ENCODE measurements at regions not wholly inside any gene's neighbourhood (a gene's known extent, or its start where the extent isn't known, plus 50 kb on each side); places are given as distances from the start of the nearest gene placed in this dataset.

DNA sequence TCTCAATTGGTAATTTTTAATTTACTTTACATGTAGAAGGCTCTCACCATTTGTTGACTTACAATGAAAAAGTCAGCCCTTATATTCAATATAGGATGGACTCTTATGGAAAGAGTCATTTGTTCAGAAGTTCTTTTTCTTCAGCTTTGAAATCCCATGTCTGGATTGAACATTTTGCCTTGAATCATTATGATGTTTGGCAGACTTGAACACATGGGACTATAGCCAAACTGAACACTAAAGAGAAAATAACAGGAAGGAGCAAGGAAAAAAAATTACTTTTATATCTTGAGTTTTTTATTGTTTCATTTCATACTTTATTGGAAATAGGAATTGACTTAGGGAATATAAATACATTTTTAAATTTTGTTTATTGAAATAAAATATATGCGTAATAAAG is 1503.0 kb downstream of the EFNA5 start:
- no peak for DNase-seq

DNA sequence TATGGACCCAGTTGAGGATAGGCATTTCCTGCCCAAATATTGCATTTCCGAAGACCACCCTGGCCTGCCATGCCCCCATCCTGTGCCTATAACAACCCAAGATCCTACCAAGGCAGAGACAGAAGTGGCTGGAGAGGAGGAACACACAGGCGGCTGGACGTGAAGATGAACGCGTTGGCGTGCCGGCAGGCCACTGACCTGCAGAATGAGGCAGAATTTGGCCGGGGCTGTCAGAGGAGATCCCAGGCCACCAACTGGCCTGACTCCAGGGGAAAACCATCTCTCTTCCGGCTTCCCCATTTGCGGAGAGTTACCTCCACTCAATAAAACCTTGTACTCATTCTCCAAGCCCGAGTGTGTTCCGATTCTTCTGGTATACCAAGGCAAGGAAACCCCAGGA is 1507.5 kb downstream of the EFNA5 start:
- no peak for DNase-seq

DNA sequence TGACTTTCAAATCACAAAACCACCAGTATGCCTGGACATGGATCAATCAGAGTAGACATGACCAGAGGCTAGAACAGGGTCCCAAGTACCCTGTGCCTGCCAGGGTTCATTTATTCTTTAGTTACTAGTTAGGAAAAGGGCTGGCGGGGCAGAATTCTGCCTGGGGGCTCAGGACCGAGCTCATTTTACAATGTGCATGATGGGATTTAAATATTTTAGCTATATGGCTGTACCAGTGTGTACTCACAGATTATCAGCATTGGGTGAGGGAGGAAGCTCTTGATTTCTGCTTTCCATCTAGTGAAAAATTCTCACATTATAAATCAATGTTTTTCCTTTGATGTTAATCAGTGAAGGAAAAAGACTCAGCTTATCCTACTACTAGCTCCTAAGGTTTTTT is 1511.1 kb downstream of the EFNA5 start:
- DNase-seq = no peak

DNA sequence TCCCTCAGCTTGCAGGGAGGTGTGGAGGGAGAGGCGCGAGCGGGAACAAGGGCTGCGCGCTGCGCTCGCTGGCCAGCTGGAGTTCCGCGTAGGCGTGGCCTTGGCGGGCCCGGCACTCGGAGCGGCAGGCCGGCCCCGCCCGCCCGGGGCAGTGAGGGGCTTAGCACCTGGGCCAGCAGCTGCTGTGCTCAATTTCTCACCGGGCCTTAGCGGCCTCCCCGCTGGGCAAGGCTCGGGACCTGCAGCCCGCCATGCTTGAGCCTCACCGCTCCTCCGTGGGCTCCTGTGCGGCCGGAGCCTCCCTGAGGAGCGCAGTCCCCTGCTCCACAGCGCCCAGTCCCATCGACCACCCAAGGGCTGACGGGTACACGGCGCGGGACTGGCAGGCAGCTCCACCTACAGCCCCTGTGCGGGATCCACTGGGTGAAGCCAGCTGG is 1516.4 kb downstream of the EFNA5 start:
- no peak for DNase-seq

DNA sequence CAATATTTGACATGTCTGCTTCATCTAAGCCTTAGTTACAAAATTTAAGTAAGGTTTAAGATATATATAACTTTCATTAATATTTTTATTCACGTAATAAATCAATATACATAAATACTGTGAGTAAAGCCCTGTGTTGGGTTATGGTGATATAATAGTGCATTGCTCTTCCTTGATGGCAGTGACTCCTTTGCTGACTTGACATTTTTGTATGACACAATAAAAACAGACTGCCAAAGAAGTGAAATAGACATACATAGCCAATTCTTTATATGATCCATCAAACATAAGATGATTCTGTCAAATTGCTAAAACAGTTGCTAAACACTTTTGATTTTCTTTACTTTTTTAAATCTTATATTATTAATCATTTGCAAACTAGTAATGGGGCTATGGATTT is 1518.2 kb downstream of the EFNA5 start:
- no peak for DNase-seq

DNA sequence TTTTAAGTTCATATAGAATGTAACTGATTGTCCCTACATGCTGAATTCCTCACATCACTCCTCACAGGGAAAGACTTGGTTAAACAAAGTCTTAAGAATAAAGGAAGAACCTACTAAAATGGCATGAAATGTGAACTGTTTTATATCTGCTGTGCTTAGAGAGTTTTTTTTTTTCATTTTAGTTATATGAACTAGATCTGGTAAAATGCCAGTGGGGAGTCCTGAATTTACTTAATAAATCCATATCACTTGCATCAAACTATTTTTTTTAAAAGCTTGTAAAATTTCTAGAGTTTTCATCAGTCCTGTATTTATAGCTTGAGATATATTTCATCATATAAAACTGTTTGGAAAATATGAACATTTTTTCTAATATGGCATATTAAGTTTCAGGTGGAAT is 1528.6 kb downstream of the EFNA5 start:
- no peak for DNase-seq

DNA sequence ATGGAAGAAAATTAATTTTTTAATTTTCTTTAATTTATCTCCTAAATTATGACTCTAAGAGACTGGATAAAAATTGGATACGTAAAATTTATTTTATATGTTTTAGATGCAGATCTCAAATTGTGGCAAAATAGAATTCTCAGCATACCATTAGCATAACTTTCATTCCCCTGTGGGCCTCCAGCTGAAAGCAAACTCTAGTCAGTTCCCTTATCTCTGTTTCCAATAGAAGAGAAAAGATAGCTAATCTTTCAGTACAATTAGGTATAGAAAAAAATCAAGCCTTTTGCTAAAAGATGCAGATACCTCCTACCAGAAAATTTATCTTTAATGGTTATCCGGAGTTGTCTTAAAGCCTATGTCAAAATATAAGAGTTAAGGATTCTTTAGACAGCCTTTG is 1530.6 kb downstream of the EFNA5 start:
- no peak for DNase-seq

DNA sequence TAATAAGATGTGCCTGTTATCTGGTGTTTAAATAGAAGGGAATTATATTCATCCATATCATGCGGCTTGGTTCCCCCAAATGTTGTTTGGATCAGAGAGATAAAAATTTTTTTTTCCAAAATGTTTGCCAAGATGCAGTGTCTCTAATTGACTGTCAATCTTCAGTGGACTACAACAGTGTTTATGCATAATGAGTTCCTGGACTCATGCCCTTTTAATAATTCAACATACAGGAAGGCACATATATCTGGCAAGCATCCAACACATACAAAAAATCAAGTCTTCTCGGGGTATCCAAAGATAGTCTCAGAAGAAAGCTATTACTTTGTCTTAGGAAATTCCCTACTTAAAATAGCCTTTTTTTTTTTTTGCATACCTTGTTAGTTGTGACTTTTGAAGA is 1534.7 kb downstream of the EFNA5 start:
- no peak for DNase-seq

DNA sequence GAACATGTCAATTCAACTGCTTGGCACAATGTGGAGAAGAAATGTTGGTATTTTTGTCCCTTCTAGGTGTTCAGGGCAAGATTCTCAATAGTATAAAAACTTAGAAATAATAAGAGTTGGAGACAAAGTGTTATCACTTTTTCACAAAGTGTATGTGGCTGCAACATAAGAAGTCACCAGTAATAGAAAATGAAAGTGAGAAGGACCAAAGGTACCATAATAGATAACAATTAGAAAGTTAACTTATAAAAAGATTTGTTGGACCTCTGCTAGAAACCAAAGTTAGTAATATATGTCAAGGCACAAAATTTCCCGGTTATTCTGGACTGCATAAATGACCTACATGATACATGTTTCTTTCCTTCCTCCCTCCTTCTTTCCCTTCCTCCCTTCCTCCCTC is 1535.3 kb downstream of the EFNA5 start:
- no peak for DNase-seq

DNA sequence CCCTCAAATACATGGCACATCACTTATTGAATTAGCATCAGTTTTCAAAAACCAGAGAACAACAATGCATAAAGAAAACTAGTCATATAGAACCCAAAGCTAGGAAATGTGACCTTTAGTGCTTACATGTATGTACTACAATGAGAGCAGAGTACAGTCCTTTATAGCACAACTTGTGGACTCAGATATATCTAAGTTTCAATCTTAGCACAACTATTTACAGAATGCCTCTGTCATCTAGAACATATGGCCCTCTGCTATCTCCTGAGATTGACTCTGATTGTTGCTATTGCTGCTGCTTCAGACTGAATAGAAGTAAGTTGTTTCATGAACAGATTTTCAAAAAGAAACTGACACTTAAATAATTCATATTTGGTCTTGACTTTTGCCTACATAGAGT is 1536.2 kb downstream of the EFNA5 start:
- no peak for DNase-seq

DNA sequence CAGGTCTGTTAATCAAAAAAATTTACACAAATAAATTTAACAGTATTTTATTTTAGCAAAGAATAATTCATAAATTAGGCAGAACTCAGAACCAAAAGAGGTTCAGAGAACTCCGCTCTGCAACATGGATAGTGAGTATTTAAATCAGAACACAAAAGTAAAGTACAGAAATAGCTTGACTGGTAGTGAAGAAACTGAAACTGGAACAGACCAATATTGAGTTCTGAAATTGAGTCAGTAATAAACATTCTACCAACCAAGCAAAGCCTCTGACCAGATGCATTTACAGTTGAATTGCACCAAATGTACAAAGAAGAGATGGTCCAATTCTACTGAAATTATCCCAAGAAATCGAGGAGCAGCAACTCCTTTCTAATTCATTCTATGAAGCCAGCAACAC is 1542.8 kb downstream of the EFNA5 start:
- no peak for DNase-seq

DNA sequence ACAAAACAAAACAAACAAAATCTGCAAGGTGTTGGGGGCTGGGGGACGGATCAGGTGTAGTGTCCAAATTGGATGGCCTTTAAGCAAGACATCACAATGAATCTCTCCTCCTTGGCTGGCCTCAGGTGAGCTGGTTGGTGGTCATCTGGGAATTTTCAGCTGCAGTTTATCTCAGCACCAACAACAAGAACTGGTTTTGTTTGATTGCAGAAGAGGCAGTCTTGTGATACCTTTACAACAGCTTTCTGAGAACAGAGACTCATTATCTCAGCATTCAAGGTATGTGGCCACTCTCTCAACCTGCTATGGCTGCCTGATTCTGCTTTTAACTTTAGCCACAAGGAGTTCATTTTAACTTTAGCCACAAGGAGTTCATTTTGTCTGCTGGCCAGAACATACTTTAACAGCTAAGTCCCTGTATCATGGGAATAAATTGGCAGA is 1543.4 kb downstream of the EFNA5 start:
- no peak for DNase-seq

DNA sequence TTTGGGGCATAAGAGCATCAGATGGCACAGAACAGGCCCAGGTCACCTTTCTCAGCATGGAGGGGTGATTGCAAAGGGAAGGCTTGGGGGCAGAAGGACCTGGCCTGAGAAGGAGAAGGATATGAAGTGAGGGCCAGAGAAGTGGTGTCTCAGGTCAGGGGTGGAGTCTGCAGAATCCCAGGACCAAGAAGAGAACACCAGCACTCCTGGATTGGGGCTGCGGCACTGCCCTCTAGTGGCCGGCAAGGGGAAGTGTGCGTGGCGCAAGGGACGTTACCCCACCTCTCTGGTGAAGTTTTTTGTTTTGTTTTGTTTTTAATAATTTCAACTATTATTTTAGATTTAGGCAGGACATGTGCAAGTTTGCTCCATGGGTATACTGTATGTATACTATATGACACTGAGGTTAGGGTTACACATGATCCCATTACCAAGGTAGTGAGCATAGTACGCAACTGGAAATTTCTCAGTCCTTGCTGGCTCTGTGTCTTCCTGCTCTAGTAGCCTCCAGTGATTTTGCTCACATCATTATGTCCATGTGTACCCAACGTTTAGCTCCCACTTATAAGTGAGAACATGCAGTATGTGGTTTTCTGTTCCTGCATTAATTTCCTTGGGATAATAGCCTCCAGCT is 1548.6 kb downstream of the EFNA5 start:
- peak; percentile 0 for DNase-seq

DNA sequence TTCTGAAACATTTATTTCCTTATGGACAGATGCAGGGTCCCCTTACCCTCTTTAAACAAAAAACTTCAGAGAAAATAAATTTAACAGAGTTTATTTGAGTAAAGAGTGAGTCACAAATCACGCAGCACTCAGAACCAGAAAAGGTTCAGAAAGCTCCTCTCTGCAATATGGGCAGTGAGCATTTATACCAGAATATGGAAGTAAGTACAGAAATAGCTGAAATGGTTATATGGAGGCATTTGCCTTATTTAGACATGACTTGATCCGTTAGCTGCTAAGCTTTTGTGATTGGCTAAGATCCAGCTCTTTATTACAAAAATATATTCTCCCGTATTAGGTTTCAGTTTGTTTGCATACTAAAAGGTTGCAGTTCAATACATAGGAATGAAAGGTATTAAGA is 1554.1 kb downstream of the EFNA5 start:
- DNase-seq = no peak

DNA sequence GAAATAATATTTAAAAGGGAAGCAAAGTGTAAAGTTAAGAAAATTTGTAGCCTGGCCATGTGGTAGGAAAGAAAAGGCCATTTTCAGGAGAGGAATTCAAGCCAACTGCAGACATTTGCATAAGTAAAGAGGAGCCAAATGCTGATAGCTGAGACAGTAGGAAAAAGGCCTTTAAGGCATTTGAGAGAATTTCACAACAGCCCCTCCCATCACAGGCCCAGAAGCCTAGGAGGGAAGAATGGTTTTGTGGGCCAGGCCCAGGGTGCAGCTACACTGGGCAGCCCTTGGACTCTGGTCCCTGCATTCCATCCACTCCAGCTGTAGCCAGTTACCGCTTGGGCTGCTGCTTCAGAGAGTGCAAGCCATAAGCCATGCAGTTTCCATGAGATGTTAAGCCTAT is 1556.8 kb downstream of the EFNA5 start:
- DNase-seq = no peak

DNA sequence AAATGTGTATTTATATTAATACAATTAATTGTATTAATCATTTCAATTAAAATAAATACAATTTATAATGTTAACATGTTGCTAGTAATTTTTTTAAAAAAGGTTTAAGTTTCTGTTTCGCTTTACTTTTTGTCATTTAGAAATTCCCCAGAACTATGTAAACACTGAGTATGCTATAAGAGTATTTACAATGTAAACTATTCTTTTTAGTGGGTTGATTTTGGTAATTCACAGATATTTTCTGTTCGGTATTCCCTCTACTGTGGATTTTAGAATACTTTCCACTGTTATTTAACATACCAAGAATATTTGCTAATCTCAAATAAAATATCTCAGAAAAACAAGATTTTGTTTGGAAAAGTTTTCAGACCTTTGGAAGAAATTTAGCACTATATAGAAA is 1564.4 kb downstream of the EFNA5 start:
- no peak for DNase-seq

DNA sequence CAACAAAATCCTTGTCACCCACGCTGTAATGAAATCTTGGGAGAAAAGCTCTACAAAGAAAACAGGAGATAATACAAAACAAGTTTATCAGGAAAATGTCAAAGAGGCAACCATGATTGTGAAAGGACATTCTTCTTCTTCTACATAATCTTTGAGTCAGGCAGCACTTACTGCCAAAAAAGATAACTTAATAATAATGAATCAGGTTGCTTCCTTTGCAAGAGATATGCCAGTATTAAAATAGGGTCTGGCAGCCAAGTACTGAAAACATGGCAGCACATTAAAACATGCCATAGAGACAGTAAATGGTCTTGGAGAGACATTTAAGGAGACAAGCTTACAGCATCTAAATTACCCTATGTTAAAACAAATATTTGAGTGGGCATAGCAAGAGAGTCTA is 1573.4 kb downstream of the EFNA5 start:
- DNase-seq = no peak

DNA sequence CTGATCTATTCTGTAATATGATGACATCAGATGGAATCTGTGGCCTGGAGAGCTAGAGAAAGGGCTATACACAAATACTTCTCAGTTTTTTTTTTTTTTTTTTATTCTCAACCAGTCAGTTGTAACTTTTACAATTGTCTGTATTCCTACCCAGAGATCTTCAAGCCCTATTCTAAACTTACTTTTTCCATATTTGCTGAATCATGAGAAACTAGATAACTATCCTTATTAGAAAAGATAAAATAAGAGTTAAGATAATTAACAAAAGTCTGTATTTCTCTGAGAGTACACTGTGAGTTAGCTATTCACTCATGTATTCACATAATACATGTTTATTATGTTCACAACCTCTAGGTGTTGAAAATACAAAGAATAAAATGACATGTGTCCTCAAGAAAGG is 1575.9 kb downstream of the EFNA5 start:
- no peak for DNase-seq

DNA sequence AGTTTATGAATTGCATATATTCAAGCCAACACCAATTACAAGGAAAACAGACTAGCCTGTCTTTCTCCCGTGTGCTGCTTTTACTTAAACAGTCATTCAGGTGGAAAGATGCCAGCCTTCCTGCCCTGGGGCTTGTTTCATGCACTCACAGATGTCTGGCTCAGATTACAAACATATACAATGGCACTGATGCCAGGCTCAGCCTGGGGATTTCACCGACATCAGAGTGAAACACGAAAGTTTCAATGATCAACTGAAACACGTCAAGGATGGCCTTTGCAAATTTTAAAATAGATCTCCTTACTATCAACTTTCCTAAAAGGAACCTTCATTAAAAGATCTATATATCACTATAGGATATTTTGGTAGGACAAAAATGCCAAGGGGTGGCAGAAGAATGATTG is 1576.5 kb downstream of the EFNA5 start:
- no peak for DNase-seq

DNA sequence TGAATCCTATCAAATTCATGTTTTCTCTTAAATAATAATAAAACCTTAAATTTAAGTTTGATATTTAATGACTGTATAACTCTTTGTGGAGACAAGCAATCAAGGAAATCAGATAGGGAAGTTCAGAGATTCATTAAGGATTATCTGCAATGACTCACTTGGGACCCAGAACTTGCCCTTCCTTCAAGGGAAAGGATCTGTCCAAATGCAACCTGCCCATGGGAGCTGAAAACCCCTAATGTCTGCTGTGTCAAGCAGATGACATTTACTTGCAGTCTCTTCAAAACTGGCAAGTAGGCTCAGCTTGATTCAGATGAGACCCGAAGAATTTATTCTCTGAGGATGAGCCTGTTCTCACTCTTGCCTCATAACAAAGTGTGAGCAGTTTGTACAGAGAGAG is 1577.6 kb downstream of the EFNA5 start:
- no peak for DNase-seq

DNA sequence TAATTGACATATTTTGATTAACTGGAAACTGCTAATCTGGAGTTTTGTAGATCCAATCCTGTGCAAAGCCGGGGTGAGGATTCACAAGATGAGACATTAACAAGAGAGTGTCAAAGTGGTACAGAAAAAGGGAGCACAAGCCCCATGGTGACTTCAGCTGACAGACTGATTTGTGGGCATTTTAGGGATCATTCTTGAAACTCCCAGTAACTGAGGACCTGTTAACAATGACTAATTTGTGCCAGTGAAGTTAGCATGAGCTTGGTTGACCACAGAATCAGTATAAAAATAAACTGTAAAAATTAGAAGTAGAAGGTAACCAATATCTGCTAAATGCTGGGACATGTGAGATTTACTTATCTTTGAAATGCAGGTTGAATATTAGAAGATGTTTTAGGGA is 1578.3 kb downstream of the EFNA5 start:
- DNase-seq = no peak

DNA sequence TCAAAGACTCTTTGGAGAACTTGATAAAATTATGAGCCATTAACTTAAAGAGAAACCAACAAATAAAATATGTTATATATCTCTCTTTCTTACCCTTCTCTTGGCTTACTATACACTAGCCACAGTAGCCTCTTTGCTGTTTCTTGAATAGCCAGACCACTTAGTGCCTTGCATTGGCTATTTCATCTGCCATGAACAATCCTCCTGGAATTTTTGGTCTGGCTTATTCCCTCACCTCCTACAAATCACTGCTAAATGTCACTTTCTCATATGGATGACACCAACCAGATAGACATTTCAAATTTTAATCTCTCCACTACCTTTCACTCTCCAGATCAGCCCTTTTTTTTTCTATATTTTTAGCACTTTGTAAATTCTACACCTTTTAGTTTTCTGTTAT is 1581.7 kb downstream of the EFNA5 start:
- DNase-seq = no peak

DNA sequence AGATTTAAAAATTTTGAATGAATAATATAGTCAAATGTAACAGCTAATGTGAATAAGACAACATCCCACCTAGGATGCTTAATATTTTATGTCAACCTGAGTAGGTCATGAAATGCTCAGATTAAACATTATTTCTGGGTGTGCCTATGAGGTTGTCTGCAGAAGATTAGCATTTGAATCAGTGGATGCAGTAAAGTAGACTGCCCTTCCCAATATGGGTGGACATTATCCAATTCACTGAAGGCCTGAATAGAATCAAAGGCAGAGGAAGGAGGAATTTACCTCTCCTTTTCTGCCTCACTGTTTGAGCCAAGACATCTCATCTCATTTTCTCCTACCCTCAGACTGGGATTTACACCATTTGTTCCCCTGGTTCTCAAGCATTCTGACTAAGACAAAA is 1582.3 kb downstream of the EFNA5 start:
- no peak for DNase-seq

DNA sequence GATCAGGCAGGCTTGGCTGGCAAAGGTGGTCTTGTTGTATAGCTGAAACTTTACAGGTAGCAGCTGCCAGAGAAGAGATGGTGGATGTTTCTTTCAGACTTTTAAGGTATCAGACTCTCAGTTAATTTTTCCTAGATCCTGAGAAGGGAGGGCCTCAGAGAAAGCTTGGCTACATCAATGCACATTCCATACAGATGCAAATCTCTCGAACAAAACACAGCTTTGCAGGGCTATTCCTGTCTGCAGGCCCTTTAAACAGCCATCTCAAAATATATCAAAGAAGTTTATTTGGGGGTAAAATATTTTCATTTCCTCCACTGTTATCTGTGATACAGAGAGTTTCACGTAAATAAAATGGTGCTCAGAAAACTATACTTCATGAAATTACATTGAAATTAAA is 1584.4 kb downstream of the EFNA5 start:
- DNase-seq = no peak

DNA sequence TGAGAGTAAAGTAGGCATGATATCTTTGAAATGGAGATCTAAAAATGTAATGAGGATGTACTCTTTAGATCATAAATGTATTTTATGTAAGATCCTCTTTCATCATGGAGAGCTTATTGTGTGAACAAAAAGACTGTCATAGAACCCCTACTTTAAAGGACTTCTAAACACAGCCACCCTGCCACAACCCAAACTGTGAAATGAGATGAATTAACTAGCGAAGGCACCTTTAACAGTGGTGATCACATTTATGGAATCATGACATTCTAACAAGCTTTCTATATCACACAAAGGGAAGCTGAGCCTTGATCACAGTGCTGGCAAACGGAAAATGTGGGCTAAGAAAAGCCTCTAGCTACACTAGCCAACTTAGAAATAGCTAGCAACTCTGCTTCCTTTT is 1585.2 kb downstream of the EFNA5 start:
- no peak for DNase-seq

DNA sequence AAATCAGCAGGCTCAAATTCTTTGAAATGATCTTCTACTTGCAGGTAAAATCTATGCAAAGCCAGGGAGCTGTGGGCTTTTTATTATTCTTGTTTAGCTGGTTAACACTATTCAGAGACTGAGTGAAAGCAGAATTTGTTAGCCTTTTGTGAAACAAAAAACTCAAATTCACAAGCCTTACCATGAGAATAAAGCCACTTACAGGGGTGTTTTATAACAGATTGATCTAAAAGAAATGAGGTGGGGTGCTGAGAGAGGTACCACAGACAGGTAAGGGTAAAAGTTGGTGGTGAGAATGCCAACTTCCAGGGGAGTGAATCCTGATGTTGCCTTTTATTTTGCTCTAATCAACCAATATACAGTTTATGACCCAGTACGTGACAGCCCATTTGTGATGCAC is 1585.6 kb downstream of the EFNA5 start:
- no peak for DNase-seq
